ENCODE measurements at regions not wholly inside any gene's neighbourhood (a gene's known extent, or its start where the extent isn't known, plus 50 kb on each side); places are given as distances from the start of the nearest gene placed in this dataset.

DNA sequence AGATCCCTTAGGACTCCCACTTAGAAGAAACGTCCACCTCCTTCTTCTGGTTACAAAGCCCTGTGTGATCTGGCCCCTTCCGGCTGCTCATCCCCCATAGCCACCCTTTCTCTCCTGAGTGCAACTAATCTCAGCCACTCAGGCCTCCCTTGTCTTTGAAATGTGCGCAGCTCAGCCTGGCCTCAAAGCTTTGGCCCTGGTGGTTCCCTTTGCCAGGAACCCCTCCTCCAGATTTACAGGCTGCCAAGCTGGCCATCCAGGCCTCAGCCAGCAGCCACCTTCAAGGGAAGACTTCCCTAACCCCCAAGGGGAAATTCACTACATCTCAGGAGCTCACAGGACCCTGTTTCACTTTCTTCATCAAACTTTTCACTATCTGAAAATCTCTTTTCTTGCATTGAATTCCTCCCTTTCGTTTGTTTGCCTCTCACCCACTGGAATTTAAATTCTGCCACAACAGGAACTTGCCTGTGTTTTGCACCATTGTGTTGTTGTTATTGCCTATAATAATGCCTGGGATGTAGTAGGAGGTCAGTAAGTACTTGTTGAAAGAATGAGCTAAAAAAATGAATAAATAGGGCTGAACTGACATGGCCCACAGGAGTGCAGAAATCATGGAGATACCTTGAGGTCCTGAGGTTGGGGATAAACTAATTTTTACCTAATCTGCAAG is 109.5 kb upstream of the PFN2 start:
- Histone ChIP-seq H3K4me3 (ENCODE audit: insufficient read depth, low read length, poor library complexity, severe bottlenecking) (no peak overlapping the region), H3K9me2 (replicated peaks; ENCODE audit: insufficient read depth, low read length) (no peaks in the 10 kb centered on the region), H3K4me2 (ENCODE audit: low read depth, low read length, poor library complexity, severe bottlenecking) (no peak overlapping the region), H3K9ac (ENCODE audit: low read length) (no peak overlapping the region), H4K20me1 (ENCODE audit: low read depth, low read length) (no peaks in the 10 kb centered on the region), H3K79me2 (ENCODE audit: insufficient read depth, low read length) (no peaks in the 10 kb centered on the region), H3F3A (ENCODE audit: insufficient read depth) (no peaks in the 10 kb centered on the region), H3K27me3 (ENCODE audit: low read length) (no peaks in the 10 kb centered on the region), H3K36me3 (ENCODE audit: low read length) (no peaks in the 10 kb centered on the region), H2AFZ (ENCODE audit: low read depth, low read length, severe bottlenecking) (no peak overlapping the region), H3K27ac (ENCODE audit: low read depth, low read length) (no peak overlapping the region), H3K9me3 (ENCODE audit: insufficient read depth, low read length) (no peaks in the 10 kb centered on the region; the same call in 1 of the 2 replicates)
- no peak for TF ChIP-seq EZH2phosphoT487 (conservative IDR thresholded peaks at IDR 0.05; ENCODE audit: low read length)
- TF ChIP-seq, protein P1, sequence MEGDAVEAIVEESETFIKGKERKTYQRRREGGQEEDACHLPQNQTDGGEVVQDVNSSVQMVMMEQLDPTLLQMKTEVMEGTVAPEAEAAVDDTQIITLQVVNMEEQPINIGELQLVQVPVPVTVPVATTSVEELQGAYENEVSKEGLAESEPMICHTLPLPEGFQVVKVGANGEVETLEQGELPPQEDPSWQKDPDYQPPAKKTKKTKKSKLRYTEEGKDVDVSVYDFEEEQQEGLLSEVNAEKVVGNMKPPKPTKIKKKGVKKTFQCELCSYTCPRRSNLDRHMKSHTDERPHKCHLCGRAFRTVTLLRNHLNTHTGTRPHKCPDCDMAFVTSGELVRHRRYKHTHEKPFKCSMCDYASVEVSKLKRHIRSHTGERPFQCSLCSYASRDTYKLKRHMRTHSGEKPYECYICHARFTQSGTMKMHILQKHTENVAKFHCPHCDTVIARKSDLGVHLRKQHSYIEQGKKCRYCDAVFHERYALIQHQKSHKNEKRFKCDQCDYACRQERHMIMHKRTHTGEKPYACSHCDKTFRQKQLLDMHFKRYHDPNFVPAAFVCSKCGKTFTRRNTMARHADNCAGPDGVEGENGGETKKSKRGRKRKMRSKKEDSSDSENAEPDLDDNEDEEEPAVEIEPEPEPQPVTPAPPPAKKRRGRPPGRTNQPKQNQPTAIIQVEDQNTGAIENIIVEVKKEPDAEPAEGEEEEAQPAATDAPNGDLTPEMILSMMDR (IDR thresholded peaks at IDR 0.05; ENCODE audit: insufficient read depth, low read length, poor library complexity, severe bottlenecking) = no peak

DNA sequence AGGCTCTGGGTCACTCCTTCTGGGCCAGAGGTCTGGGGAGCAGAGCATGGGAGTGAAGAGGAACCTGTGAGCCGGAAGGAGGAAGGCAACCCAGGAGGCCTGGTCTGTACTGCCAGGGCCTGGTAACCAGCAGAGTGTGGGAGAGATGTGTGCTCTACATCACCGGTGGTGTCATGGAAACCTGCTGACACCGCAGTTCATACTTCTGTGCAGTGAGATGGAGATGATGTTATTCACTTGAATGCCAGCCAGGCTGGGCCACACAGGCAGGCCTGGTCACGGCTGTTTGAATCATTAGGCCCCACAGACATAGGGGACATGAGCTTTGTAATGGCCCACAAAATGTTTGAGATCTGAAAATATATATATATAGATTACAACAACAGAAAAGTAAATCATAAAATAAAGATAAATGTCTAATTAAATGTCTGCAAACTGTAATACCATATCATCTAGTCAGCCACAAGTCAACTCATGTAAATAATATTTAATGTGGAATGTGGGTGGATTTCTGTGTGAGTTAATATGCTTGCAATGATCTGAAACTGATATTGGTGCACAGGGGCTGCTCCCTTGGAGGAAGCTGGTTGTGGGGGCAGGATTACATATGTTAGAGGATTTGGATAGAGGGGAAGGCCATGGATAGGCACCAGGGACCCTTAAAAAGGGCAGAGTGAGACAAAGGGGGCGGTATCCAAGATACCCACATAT is 108.5 kb upstream of the PFN2 start:
- Histone ChIP-seq H3K9ac (ENCODE audit: low read length) (no peak overlapping the region), H3F3A (ENCODE audit: insufficient read depth) (no peaks in the 10 kb centered on the region), H3K4me2 (ENCODE audit: low read depth, low read length, poor library complexity, severe bottlenecking) (no peak overlapping the region), H3K9me3 (ENCODE audit: insufficient read depth, low read length) (no peaks in the 10 kb centered on the region; the same call in 1 of the 2 replicates), H3K27me3 (ENCODE audit: low read length) (no peaks in the 10 kb centered on the region), H3K79me2 (ENCODE audit: insufficient read depth, low read length) (no peaks in the 10 kb centered on the region), H4K20me1 (ENCODE audit: low read depth, low read length) (no peaks in the 10 kb centered on the region), H3K4me3 (ENCODE audit: insufficient read depth, low read length, poor library complexity, severe bottlenecking) (no peak overlapping the region), H3K36me3 (ENCODE audit: low read length) (no peaks in the 10 kb centered on the region), H2AFZ (ENCODE audit: low read depth, low read length, severe bottlenecking) (no peak overlapping the region), H3K27ac (ENCODE audit: low read depth, low read length) (no peak overlapping the region), H3K9me2 (replicated peaks; ENCODE audit: insufficient read depth, low read length) (no peaks in the 10 kb centered on the region)
- no peak for TF ChIP-seq EZH2phosphoT487 (conservative IDR thresholded peaks at IDR 0.05; ENCODE audit: low read length)
- TF ChIP-seq, protein P1 (IDR thresholded peaks at IDR 0.05; ENCODE audit: insufficient read depth, low read length, poor library complexity, severe bottlenecking) = no peak

GRCh38 chr3:150077581-150078247 is 107.0 kb upstream of the PFN2 start:
- no peak overlapping the region for H3K4me2 ChIP-seq (ENCODE audit: low read depth, low read length, poor library complexity, severe bottlenecking)
- H3K27ac ChIP-seq (ENCODE audit: low read depth, low read length) = no peak overlapping the region
- no peaks in the 10 kb centered on the region for H4K20me1 ChIP-seq (ENCODE audit: low read depth, low read length)
- no peaks in the 10 kb centered on the region; the same call in 1 of the 2 replicates for H3K9me3 ChIP-seq (ENCODE audit: insufficient read depth, low read length)
- no peak overlapping the region for H3K4me3 ChIP-seq (ENCODE audit: insufficient read depth, low read length, poor library complexity, severe bottlenecking)
- no peaks in the 10 kb centered on the region for H3K9me2 ChIP-seq (replicated peaks; ENCODE audit: insufficient read depth, low read length)
- H2AFZ ChIP-seq (ENCODE audit: low read depth, low read length, severe bottlenecking) = no peak overlapping the region
- H3K36me3 ChIP-seq (ENCODE audit: low read length) = no peaks in the 10 kb centered on the region
- TF ChIP-seq, protein P1 (IDR thresholded peaks at IDR 0.05; ENCODE audit: insufficient read depth, low read length, poor library complexity, severe bottlenecking) = no peak
- no peak for TF ChIP-seq EZH2phosphoT487 (conservative IDR thresholded peaks at IDR 0.05; ENCODE audit: low read length)
- H3K9ac ChIP-seq (ENCODE audit: low read length) = no peak overlapping the region
- no peaks in the 10 kb centered on the region for H3K27me3 ChIP-seq (ENCODE audit: low read length)
- H3F3A ChIP-seq (ENCODE audit: insufficient read depth) = no peaks in the 10 kb centered on the region
- no peaks in the 10 kb centered on the region for H3K79me2 ChIP-seq (ENCODE audit: insufficient read depth, low read length)
